PC-9 (cell line): ENCODE measurements at regions not wholly inside any gene's neighbourhood (a gene's known extent, or its start where the extent isn't known, plus 50 kb on each side); places are given as distances from the start of the nearest gene placed in this dataset.

ENCODE experiments used
- EZH2 ChIP-seq: fragments of 200-600 bp; sonication (generic); IDR thresholded peaks from 2 replicates; pipeline ENCODE4 v1.8.0; 2017; ENCODE audit warnings: antibody characterized with exemption, low read depth
- TF ChIP-seq, protein P1 (sequence below): fragments of 200-600 bp; sonication (generic); conservative IDR thresholded peaks from 2 replicates; pipeline ENCODE4 v1.6.1; 2017; ENCODE audit warnings: mixed run types, antibody characterized with exemption, mild to moderate bottlenecking, moderate library complexity

- TF ChIP-seq, protein P1, sequence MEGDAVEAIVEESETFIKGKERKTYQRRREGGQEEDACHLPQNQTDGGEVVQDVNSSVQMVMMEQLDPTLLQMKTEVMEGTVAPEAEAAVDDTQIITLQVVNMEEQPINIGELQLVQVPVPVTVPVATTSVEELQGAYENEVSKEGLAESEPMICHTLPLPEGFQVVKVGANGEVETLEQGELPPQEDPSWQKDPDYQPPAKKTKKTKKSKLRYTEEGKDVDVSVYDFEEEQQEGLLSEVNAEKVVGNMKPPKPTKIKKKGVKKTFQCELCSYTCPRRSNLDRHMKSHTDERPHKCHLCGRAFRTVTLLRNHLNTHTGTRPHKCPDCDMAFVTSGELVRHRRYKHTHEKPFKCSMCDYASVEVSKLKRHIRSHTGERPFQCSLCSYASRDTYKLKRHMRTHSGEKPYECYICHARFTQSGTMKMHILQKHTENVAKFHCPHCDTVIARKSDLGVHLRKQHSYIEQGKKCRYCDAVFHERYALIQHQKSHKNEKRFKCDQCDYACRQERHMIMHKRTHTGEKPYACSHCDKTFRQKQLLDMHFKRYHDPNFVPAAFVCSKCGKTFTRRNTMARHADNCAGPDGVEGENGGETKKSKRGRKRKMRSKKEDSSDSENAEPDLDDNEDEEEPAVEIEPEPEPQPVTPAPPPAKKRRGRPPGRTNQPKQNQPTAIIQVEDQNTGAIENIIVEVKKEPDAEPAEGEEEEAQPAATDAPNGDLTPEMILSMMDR: no peak
- TF ChIP-seq EZH2: no peak
These were observed 2127.3 kb upstream of the WWC1 start for GRCh38 chr5:166163996-166164610.
